Fibroblast of skin of left biceps (primary cell): ENCODE measurements at regions not wholly inside any gene's neighbourhood (a gene's known extent, or its start where the extent isn't known, plus 50 kb on each side); places are given as distances from the start of the nearest gene placed in this dataset.

Source experiments
- DNase-seq, 2 experiments: peaks; one replicate each; pipeline ENCODE4 v3.0.0-alpha.2; 2013; ENCODE audit warnings: low read depth in 2 of 2

GRCh38 chr7:1359681-1360485 is 99.4 kb downstream of the MICALL2 start:
- DNase-seq = no peak

GRCh38 chr7:1360521-1360971 is 98.7 kb downstream of the MICALL2 start:
- no peak for DNase-seq

DNA sequence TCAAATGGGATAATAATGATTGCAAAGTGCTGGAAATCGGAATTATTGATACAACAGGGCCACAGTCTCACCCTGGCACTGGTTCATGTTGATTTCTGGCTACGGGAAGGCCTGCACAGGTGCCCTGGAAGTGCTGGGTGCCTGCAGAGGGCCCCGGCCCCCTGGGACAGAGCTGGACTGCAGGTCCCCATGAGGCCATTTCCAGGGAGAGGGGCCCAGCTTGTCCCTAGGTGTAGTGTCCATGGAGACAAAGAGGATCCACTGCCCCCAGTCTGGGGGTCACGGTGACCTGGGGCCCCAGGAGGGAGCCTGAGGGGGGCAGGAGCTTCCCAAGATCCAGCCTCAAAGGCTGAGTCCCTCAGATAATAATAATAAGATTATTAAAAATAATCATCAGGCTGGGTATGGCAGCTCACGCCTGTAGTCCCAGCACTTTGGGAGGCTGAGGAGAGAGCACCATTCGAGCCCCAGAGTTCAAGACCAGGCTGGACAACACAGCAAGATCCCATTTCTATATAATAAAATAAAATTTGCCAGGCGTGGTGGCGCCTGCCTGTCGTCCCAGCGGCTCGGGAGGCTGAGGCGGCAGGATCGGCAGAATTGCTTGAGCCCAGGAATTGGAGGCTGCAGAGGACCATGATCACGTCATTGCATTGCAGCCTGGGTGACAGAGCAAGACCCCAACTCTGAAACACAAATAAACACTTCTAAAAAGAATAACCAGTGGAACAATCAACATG is 98.1 kb downstream of the MICALL2 start:
- no peak for DNase-seq

- no peak for DNase-seq
Observed at GRCh38 chr7:1361756-1362125, 97.5 kb downstream of the MICALL2 start.

DNA sequence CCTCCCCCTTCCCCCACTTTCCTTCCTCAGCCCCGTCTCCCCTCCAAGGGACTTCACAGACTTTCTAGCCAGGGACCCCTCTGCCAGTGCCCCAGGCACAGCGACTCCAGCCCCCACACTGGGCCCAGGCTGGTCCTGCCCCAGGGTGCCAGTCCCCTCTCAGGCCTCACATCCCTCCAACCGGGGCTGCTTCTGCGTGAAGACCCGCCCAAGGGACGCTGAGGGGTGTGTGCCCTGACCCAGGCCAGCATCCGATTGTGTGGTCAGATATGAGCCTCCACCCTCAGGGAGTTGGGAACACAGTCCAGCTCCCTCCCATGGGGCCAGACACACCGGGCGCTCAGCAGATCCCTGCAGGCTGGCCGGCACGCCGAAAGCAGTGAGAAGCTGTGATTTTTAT is 97.0 kb downstream of the MICALL2 start:
- DNase-seq = no peak

DNA sequence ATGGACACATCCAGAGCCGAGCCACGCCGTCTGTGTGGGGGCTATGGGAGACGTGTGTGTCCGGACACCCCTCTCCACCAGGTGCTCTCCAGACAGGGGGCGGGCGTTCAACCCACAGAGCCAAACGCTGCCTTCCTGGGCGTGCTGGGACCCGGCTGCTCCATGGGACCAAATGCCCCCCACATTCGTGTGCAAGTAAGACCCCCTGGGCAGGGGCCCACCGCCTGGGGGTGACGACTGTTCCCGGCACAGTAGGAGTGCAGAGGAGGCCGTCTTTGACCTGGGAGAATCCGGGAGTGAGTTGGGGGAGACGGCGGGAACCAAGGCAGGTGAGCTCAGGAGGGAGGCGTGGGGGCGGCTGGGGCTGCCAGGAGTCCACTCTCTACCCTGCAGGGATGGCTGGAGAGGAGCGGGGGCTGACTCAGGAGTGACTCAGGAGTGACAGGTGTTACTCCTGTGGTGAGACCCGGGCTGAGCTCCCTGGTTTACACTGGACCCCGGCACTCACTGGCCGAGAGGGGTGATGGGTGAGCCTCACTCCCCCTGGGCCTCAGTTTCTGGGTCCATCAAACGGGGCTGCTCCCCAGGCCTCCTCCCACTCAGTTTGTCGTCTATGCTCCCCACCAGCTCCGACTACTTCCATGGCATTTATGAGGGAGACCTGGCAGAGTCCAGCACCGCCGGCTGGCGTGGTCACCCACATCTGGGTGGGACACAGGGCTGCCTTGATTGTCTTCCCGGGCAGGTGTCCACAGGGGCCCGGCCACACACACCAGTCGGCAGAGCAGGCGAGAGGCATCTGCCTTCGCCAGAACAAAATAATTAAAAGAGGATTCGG is 95.0 kb downstream of the MICALL2 start:
- no peak for DNase-seq

DNA sequence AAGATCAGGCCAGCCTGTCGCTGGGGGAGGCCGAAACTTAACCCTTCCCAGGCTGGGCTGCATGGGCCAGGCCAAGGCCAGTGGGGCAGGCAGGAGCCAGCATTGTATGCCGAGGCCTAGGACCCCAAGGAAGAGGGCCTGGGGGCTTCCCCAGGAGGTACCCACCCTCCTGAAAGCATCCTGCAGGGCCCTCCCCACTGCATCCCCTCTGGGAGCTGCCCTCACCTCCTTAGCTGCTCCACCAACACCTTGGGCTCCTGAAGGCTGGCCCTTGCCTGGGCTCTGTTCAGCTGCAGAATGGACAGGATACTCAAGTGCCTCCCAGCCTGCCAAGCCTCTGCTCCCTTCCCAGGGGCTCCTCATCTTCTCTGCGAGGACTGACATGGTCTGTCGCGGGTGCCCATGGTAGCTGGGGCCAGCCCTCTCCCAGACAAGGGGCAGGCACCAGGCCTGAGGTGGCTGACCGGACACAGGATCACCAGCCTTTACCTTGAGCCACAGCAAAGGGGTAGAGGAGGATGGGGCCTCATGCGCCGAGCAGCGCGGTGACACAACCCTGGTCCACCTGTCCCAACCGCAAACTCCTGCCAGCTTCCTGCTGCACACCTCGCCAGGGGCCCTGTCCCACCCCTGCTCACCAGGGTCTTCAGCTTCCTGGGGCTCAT is 94.2 kb downstream of the MICALL2 start:
- no peak for DNase-seq

GRCh38 chr7:1365846-1366245 is 93.4 kb downstream of the MICALL2 start:
- DNase-seq = no peak

DNA sequence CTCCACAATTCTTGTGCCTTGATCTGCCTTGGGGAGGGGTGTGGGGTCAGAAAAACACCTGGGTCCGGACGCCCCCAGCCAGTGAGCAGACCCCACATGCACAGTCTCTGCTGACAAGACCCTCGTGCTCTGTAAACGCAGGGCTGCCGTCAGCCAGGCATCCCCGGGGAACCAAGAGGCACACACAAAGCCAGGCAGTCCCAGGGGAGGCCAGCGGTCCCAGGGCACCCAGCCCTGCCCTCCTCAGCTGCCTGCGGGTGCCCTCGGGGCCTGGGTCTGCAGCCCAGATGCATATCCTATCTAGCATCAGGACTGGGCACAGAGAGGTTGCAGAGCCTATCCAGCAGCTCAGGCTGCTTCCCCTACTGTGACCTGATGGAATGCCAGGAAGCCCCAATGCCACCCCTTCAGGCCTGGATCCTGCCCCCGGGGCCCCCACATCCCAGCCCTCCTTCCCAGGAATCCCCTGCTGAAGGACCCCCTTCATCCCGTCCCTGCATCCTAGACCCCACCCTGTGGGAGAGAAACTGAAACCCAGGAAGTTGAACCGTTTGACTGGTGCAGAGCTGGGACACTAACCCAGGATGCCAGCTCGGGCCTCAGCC is 92.4 kb downstream of the MICALL2 start:
- DNase-seq = no peak

- DNase-seq = no peak
Observed at GRCh38 chr7:1367501-1368183, 91.6 kb downstream of the MICALL2 start.

DNA sequence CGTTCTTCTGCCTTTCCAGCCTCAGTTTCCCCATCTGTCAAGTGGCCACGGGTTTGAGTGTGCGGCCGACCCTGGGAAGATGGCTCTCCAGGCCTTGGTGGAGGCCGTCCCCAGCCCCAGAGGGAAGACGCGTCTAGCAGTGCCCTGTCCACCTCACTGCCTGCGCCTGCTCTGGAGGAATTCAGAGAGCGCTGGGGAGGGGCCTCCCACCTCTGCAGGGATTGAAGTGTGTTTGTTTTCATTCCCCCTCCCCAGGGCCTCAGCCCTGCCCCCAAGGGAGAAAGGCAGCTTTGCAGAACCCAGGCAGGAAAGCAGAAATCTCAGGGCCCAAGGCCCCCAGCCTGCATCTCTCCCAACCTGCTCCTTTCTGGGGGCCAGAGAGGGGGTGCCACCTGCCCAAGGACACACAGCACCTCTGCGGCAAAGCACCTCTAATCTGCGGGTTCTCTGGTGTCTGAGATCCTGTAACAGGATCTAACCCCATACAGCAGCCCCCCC is 91.0 kb downstream of the MICALL2 start:
- DNase-seq = no peak

- no peak for DNase-seq
Observed at GRCh38 chr7:1368682-1369571, 90.3 kb downstream of the MICALL2 start.

GRCh38 chr7:1369916-1370657 is 89.2 kb downstream of the MICALL2 start:
- no peak for DNase-seq

- DNase-seq = no peak
Observed at GRCh38 chr7:1370738-1371137, 88.5 kb downstream of the MICALL2 start.

- no peak for DNase-seq
Observed at GRCh38 chr7:1372063-1372462, 87.2 kb downstream of the MICALL2 start.

- DNase-seq = no peak
Observed at GRCh38 chr7:1372671-1373379, 86.4 kb downstream of the MICALL2 start.

DNA sequence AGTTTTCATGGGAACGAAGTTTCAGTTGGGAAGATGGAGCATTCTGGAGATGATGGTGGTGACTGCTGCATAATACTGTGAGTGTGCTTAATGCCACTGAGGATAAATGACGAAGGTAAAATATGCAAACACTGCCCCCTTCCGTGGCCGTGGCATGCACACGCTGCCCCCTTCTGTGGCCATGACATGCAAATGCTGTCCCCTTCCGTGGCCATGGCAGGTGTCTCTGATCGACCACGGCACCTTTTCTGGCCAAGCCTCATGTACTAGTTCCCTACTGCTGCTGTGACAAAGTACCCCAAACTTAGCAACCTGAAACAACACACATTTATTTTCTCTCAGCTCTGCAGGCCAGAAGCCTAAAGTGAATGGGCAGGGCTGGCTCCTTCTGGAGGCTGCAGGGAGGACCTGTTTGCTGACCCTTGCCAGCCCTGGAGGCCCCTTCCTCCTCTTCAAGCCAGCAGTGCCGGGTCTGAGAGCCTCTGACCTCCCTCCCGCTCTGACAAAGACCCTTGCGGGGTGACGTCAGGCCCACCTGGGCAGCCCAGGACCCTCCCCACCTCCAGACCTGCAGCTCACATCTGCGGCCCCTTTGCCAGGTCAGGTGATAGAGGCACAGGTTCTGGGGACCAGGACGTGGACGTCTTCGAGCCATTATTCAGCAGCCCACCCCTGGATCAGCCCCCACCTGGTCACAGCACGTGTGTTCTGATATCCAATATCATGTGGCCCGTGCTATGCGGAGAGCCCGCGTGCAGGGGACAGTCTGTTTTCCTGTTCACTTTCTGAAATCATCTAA is 82.0 kb downstream of the MICALL2 start:
- no peak for DNase-seq
